HCT116 (cell line): ENCODE measurements at regions not wholly inside any gene's neighbourhood (a gene's known extent, or its start where the extent isn't known, plus 50 kb on each side); places are given as distances from the start of the nearest gene placed in this dataset.
"Not testable (repeated sequence)": the region's sequence is repeated elsewhere in the genome, so short reads cannot be mapped to it uniquely, and the experiment has no call there.

Experiments
- ATAC-seq: fragments of 200-7000 bp; cut with Tn5 transposase; 2 replicates; pipeline ENCODE4 v1.9.1; 2020; ENCODE audit warnings: mild to moderate bottlenecking, moderate library complexity
- BruUV-seq: library from RNA; stranded (reverse); fragments of 400-500 nt; replicated peaks from 2 replicates; lab custom pipeline; 2021; lab: Mats Ljungman, UMichigan
- CTCF ChIA-PET: fragments of 300-600 bp; sonication (Branson Sonifier 250); formaldehyde crosslinking; loops from one replicate; lab custom pipeline; 2021; ENCODE audit warnings: antibody characterized with exemption; lab: Charles Lee
- POLR2A ChIA-PET: fragments of 300-600, 350-600 bp; sonication (Branson Sonifier 250); formaldehyde crosslinking; loops from one replicate; lab custom pipeline; 2021; ENCODE audit warnings: antibody characterized with exemption; lab: Charles Lee
- RAD21 ChIA-PET, 2 experiments: fragments of 300-600 bp; sonication (Branson Sonifier 250); formaldehyde crosslinking; loops; one replicate each; lab custom pipeline; 2023; ENCODE audit warnings: low total read pairs in 2 of 2; ENCODE audit not compliant: uncharacterized antibody in 2 of 2, unreplicated experiment in 2 of 2, low non-redundant PET in 1 of 2; lab: Charles Lee
- DNase-seq: peaks from one replicate; pipeline ENCODE4 v3.0.0-alpha.2; 2010; ENCODE audit warnings: low read depth, low spot score
- H2AFZ ChIP-seq: fragments of 200-600 bp; shearing (Covaris generic), sonication (generic); 2 replicates; pipeline ENCODE4 v1.6.1; 2017; ENCODE audit warnings: low read depth, mixed run types, mixed read lengths, antibody characterized with exemption, low read length; ENCODE audit not compliant: poor library complexity, severe bottlenecking
- H3K27ac ChIP-seq: 2 replicates; pipeline ENCODE4 v1.5.1; 2012; ENCODE audit warnings: low read depth, low read length
- H3K27me3 ChIP-seq: fragments of 200-600 bp; sonication (generic); 2 replicates; pipeline ENCODE4 v1.6.1; 2016; ENCODE audit warnings: mixed run types, low read length, mixed read lengths; ENCODE audit not compliant: insufficient read depth
- H3K36me3 ChIP-seq, 2 experiments: fragments of 200-500 bp in 1 of 2; fragments of 200-600 bp in 1 of 2; sonication (Bioruptor generic) in 1 of 2; sonication (generic) in 1 of 2; 2 replicates each; pipeline versions ENCODE4 v1.5.1 to v1.6.1; 2014 to 2016; ENCODE audit warnings: low read length in 2 of 2, inconsistent platforms in 1 of 2, mixed read lengths in 1 of 2, mixed run types in 1 of 2; ENCODE audit not compliant: insufficient read depth in 2 of 2, control insufficient read depth in 1 of 2
- H3K4me1 ChIP-seq, 2 experiments: fragments of 200-600 bp in 1 of 2; sonication (generic) in 1 of 2; 2 replicates each; pipeline versions ENCODE4 v1.5.1 to v1.6.1; 2012 to 2017; ENCODE audit warnings: low read length in 2 of 2, inconsistent platforms in 1 of 2, mild to moderate bottlenecking in 1 of 2, mixed read lengths in 1 of 2, mixed run types in 1 of 2, moderate library complexity in 1 of 2; ENCODE audit not compliant: insufficient read depth in 2 of 2, control insufficient read depth in 1 of 2
- H3K4me2 ChIP-seq: fragments of 200-600 bp; sonication (generic); 2 replicates; pipeline ENCODE4 v1.6.1; 2017; ENCODE audit warnings: mixed run types, low read length, mixed read lengths
- H3K4me3 ChIP-seq, 2 experiments: fragments of 200-600 bp in 1 of 2; sonication (generic) in 1 of 2; replicated peaks in 1 of 2; 2 replicates each; pipeline ENCODE4 v1.5.1; 2011 to 2016; ENCODE audit warnings: low read length in 2 of 2, control low read depth in 1 of 2, low read depth in 1 of 2, mild to moderate bottlenecking in 1 of 2, mixed read lengths in 1 of 2, mixed run types in 1 of 2
- H3K79me2 ChIP-seq: fragments of 200-600 bp; sonication (generic); 2 replicates; pipeline ENCODE4 v1.6.1; 2017; ENCODE audit warnings: mild to moderate bottlenecking, mixed run types, low read length, moderate library complexity, mixed read lengths; ENCODE audit not compliant: insufficient read depth
- H3K9ac ChIP-seq: fragments of 200-600 bp; sonication (generic); 2 replicates; pipeline ENCODE4 v1.6.1; 2016; ENCODE audit warnings: low read length, mixed read lengths
- H3K9me2 ChIP-seq: fragments of 200-600 bp; sonication (generic), shearing (Covaris generic); 2 replicates; pipeline ENCODE4 v1.6.1; 2017; ENCODE audit warnings: mixed run types, mild to moderate bottlenecking, moderate library complexity; ENCODE audit not compliant: insufficient read depth
- H3K9me3 ChIP-seq, 2 experiments: fragments of 200-500 bp in 1 of 2; fragments of 200-600 bp in 1 of 2; sonication (Bioruptor generic) in 1 of 2; sonication (generic) in 1 of 2; 2 replicates each; pipeline ENCODE4 v1.6.1; 2014 to 2017; ENCODE audit warnings: low read length in 2 of 2, mixed read lengths in 2 of 2, inconsistent platforms in 1 of 2, low read depth in 1 of 2, mild to moderate bottlenecking in 1 of 2, mixed run types in 1 of 2, moderate library complexity in 1 of 2; ENCODE audit not compliant: control insufficient read depth in 1 of 2, insufficient read depth in 1 of 2
- H4K20me1 ChIP-seq: fragments of 200-600 bp; sonication (generic), shearing (Covaris generic); 2 replicates; pipeline ENCODE4 v1.6.1; 2017; ENCODE audit warnings: mixed run types, mild to moderate bottlenecking, moderate library complexity; ENCODE audit not compliant: insufficient read depth
- CEBPB ChIP-seq: IDR thresholded peaks from 2 replicates; pipeline ENCODE4 v1.6.1; 2012; ENCODE audit warnings: low read depth
- CTCF ChIP-seq, 3 experiments: fragments of 200-600 bp in 1 of 3; sonication (generic) in 1 of 3; IDR thresholded peaks in 2 of 3; conservative IDR thresholded peaks in 1 of 3; 2 replicates each; pipeline ENCODE4 v1.5.1; 2012 to 2017; ENCODE audit warnings: low read depth in 2 of 3, low read length in 2 of 3, antibody characterized with exemption in 1 of 3, borderline replicate concordance in 1 of 3, control low read depth in 1 of 3, mild to moderate bottlenecking in 1 of 3, mixed read lengths in 1 of 3, mixed run types in 1 of 3, moderate library complexity in 1 of 3; ENCODE audit not compliant: insufficient read depth in 1 of 3
- EGR1 ChIP-seq: IDR thresholded peaks from 2 replicates; pipeline ENCODE4 v1.6.1; 2012; ENCODE audit warnings: low read depth
- ELF1 ChIP-seq: IDR thresholded peaks from 2 replicates; pipeline ENCODE4 v1.6.1; 2012; ENCODE audit warnings: low read depth, borderline replicate concordance
- EZH2 ChIP-seq: fragments of 200-600 bp; sonication (generic); IDR thresholded peaks from 2 replicates; pipeline ENCODE4 v1.6.1; 2017; ENCODE audit warnings: antibody characterized with exemption, mixed run types
- EZH2phosphoT487 ChIP-seq: fragments of 200-600 bp; IDR thresholded peaks from 2 replicates; pipeline ENCODE4 v1.6.1; 2018; ENCODE audit warnings: antibody characterized with exemption, borderline replicate concordance
- FOSL1 ChIP-seq: IDR thresholded peaks from 2 replicates; pipeline ENCODE4 v1.6.1; 2012; ENCODE audit warnings: low read depth
- MAX ChIP-seq: IDR thresholded peaks from 2 replicates; pipeline ENCODE4 v1.6.1; 2012
- POLR2A ChIP-seq: IDR thresholded peaks from 2 replicates; pipeline ENCODE4 v1.7.0; 2011; ENCODE audit warnings: borderline replicate concordance; ENCODE audit not compliant: insufficient read depth, insufficient read length; ENCODE audit errors: extremely low read depth
- POLR2AphosphoS5 ChIP-seq: IDR thresholded peaks from 2 replicates; pipeline ENCODE4 v1.6.1; 2011; ENCODE audit warnings: mild to moderate bottlenecking, low read depth, low read length, moderate library complexity
- SP1 ChIP-seq: IDR thresholded peaks from 2 replicates; pipeline ENCODE4 v1.6.1; 2012; ENCODE audit warnings: low read depth
- SRF ChIP-seq: IDR thresholded peaks from 2 replicates; pipeline ENCODE4 v1.6.1; 2012; ENCODE audit warnings: low read depth
- ZFX ChIP-seq: fragments of 450-650 bp; IDR thresholded peaks from 2 replicates; pipeline ENCODE4 v1.6.1; 2017
- intact Hi-C: fragments of 100-400 bp; cut with micrococcal nuclease; formaldehyde crosslinking; loops from 2 replicates; pipeline ENCODE4 v1.10.0; 2022
- TF ChIP-seq, protein P1 (sequence below): IDR thresholded peaks from 2 replicates; pipeline ENCODE4 v1.6.1; 2012
- TF ChIP-seq, protein P2 (sequence below): IDR thresholded peaks from 2 replicates; pipeline ENCODE4 v1.6.1; 2011; ENCODE audit warnings: mild to moderate bottlenecking, low read length, moderate library complexity; ENCODE audit not compliant: insufficient replicate concordance; ENCODE audit errors: extremely low read depth

DNA sequence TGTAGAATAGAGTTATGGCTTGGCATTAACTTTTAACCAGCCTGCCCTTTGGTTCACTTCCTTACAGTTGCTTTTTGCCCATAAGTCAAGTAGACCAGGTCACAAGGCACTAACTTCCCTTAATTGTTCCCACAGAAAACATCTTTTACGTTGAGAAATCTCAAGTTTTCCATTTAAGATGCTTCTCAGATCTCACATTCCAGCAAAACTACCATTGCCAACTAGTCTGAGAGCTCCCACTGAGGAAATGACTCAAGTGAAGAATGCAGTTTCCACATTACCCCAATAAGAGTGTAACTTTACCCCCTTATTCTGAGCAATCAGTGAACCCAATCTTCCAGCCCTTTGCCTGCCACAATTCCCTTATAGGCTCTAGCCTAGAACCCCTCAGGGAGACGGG is 502.2 kb upstream of the OLFM3 start:
- Histone ChIP-seq H3K9me3 (0 out of 4 replicates have a peak, but pooled peaks cover 0 to 9% of the 10 kb centered on the region in 2 experiments), H3K27ac (no peak overlapping the region), H3K4me2 (no peak overlapping the region), H3K79me2 (no peaks in the 10 kb centered on the region), H4K20me1 (no peaks in the 10 kb centered on the region), H3K9ac (no peak overlapping the region), H3K27me3 (no peaks in the 10 kb centered on the region), H2AFZ (no peak overlapping the region), H3K4me1 (no peaks in the 10 kb centered on the region), H3K9me2 (no peaks in the 10 kb centered on the region), H3K4me3 (no peak overlapping the region), H3K36me3 (no peaks in the 10 kb centered on the region)
- POLR2A ChIA-PET: no interaction called here
- RAD21 ChIA-PET: no interaction called here
- no TSS peak for BruUV-seq
- DNase-seq (no peak), ATAC-seq (no peak)
- TF ChIP-seq ELF1 (no peak), POLR2AphosphoS5 (no peak), SRF (no peak), CTCF (IDR thresholded peaks at IDR 0.05 in 2 of 3, conservative IDR thresholded peaks at IDR 0.05 in 1 of 3; ENCODE audit: borderline replicate concordance in 1 of 3, insufficient read depth in 1 of 3, low read depth in 2 of 3, low read length in 2 of 3) (no peak), EGR1 (no peak), EZH2phosphoT487 (no peak), EZH2 (no peak), SP1 (no peak), FOSL1 (no peak), MAX (no peak), ZFX (no peak), CEBPB (no peak), POLR2A (no peak)
- TF ChIP-seq, protein P1, sequence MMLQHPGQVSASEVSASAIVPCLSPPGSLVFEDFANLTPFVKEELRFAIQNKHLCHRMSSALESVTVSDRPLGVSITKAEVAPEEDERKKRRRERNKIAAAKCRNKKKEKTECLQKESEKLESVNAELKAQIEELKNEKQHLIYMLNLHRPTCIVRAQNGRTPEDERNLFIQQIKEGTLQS: no peak
- TF ChIP-seq, protein P2, sequence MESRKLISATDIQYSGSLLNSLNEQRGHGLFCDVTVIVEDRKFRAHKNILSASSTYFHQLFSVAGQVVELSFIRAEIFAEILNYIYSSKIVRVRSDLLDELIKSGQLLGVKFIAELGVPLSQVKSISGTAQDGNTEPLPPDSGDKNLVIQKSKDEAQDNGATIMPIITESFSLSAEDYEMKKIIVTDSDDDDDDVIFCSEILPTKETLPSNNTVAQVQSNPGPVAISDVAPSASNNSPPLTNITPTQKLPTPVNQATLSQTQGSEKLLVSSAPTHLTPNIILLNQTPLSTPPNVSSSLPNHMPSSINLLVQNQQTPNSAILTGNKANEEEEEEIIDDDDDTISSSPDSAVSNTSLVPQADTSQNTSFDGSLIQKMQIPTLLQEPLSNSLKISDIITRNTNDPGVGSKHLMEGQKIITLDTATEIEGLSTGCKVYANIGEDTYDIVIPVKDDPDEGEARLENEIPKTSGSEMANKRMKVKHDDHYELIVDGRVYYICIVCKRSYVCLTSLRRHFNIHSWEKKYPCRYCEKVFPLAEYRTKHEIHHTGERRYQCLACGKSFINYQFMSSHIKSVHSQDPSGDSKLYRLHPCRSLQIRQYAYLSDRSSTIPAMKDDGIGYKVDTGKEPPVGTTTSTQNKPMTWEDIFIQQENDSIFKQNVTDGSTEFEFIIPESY: no peak
- CTCF ChIA-PET: no interaction called here
- intact Hi-C loops: no loop called here

GRCh38 chr1:102497810-102498209 is 501.1 kb upstream of the OLFM3 start:
- H3K4me1 ChIP-seq, RAD21 ChIA-PET, ATAC-seq, CTCF ChIA-PET, H2AFZ ChIP-seq, H3K4me2 ChIP-seq, H3K9me2 ChIP-seq, H3K27ac ChIP-seq, H3K36me3 ChIP-seq, DNase-seq, POLR2A ChIA-PET, intact Hi-C loops, BruUV-seq, H4K20me1 ChIP-seq, H3K4me3 ChIP-seq, H3K9me3 ChIP-seq, H3K9ac ChIP-seq, H3K79me2 ChIP-seq, H3K27me3 ChIP-seq: not testable (repeated sequence)
